Non-pigmented ciliary epithelial cell (primary cell): ENCODE measurements at regions not wholly inside any gene's neighbourhood (a gene's known extent, or its start where the extent isn't known, plus 50 kb on each side); places are given as distances from the start of the nearest gene placed in this dataset.
"Not testable (repeated sequence)": the region's sequence is repeated elsewhere in the genome, so short reads cannot be mapped to it uniquely, and the experiment has no call there.

Experiments
- DNase-seq: peaks from one replicate; pipeline ENCODE4 v3.0.0-alpha.2; 2010; ENCODE audit warnings: low read depth

DNA sequence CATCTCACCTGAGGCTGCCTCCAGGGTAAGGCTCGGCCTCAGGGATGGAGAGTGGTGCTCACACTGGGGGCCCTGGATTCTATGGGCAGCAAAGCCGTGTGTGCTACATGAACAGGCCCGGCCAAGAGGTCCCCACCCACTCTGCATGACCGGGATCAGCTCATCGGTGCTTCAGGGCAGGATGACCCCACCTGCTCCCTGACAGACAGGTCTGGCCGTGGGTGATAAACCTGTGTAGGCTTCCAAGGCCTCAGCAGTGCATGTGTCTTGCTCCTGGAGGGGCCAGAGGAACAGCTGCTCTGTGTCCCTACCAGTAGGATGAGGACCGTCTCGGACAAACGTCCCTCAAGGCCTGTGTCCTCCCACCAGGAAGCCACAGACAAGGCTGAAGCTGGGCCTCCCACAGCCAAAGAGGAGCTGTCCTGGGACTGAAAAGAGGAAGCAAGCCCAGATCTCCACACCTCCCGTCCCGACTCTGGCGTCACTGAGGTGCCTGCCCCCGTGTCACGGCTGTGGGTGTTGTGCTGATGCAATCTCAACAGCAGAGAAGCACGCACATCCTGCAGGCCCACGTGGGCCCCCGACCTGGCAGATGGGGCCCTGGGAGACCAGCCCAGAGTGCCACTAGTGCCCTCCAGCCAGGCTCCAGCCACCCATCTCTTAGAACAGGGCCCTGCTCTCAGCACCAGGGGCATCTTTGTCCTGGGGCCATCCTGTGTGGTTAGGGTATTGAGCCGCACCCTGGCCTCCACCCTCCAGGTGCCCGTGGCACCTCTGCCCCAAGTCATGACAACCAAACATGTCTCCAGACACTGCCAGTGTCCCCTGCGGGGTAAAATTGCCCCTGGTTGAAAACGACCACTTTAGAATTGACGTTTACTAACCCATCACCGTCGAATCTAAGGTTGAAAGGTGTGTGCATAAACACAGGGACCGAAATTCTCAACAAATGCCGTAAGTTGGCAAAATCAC lies 5455.9 kb upstream of the TPTE start:
- not testable (repeated sequence) for DNase-seq

DNA sequence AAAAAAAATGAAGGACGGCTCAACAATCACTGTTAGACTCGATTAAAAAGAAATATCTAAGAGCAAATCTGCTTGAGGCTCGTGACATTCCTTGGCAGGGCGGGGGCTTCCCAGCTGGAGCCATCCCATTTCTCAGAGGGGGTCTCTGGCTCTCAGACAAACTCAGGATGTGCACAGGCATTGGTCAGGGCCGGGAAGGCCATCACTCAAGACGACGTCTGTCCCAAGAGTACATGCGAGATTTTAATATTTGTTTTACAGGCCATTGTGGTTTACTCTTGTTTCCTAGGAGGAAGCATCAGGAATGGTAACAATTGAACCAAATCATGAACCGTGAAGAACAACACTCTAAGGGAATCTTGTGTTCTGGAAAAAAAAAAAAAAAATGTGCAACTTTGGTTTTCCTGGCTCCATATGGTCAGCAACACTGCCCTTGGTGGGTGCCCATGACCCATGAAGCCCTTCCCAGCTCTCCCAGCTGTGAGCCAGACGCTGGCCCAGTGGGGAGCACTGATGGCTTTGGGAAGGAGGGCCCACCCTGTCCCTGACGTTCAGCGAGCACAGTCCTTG lies 5454.6 kb upstream of the TPTE start:
- DNase-seq, result not testable (repeated sequence)

DNA sequence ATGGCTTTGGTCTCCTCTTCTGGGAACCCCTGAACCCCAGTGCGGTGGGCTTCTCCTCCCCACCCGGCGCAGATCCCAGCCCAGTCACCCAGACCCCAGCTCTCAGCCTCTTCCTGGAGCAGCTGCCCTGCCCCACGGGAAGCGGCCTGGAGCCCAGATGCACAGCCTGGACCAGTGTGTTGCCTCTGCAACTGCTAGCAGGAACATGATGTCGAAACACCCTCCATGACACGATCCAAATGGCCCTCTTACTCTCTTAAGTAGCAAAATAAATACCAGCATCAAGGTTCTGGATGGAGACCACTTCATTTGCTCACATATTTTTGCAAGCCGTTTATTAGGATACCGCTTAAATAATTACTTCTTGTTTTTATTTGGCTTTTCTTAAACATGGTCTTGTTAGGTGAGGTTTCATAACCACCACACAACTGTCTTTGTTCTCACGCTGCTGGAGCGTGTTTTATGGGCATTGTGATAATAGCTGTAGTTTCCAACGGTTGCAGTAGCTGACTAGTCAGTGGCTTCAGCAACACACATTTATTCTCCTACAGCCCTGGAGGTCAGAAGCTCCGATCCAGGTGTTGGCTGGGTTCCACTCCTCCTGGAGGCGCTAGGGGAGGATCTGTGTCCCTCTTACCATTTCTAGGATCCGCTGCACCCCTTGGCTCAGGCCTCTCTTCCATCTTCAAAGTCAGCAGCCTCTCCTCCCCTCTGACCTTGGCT lies 5453.9 kb upstream of the TPTE start:
- DNase-seq, result not testable (repeated sequence)

DNA sequence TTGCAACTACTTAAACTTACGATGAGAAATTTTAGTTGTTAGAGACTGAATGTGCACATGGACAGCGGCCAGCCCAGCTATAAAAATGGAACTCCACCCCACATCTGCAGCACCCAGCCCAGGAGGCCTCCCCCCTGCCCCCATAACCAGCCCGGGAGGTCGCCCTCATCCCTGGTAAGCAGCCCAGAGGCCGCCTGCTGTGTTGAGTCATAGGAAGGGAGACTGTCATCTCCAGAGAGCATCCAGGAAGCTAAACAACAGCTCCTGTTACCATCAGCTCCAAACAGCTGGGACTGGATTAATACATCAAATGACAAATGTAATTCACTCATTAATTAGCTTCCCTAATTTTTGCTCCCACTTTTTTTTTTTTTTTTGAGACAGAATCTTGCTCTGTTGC lies 5452.7 kb upstream of the TPTE start:
- not testable (repeated sequence) for DNase-seq

DNA sequence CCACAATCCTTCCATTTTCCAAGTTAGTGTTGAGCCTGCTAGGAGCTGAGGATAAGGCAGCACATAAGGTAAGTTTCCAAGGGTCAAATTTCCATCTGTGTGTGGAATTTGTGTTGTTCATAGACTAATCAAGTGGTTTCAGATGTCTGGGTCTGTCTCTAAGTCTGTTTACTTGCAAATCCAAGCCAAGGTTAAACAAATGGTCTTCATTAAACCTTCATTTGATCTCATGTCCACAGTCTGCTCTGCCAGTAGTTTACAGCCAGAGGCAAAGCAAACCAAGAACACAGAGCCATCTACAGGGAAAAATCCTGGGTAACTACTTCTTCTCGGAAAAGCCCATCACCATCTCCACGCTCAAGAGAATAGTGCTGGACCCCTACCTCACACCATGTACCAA lies 5450.2 kb upstream of the TPTE start:
- DNase-seq, result not testable (repeated sequence)

DNA sequence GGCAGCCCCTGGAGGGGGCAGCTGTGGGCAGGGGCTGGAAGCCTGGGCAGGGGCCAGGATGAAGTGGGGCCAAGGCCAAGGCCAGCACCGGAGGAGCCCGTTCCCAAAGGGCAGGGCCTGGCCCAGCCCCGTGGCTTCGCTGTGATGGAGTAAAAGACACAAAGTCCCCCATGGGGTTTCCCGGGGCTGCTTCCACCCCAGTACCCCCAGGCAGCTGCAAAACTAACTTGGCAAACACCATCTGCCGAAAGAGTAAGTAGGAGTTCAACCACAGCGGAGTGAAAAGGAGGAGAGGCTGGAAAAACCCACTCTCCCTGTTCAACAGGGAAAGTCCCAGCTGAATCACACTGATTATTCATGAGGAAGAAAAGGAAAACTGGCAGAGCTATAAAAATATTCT lies 5444.5 kb upstream of the TPTE start:
- not testable (repeated sequence) for DNase-seq

DNA sequence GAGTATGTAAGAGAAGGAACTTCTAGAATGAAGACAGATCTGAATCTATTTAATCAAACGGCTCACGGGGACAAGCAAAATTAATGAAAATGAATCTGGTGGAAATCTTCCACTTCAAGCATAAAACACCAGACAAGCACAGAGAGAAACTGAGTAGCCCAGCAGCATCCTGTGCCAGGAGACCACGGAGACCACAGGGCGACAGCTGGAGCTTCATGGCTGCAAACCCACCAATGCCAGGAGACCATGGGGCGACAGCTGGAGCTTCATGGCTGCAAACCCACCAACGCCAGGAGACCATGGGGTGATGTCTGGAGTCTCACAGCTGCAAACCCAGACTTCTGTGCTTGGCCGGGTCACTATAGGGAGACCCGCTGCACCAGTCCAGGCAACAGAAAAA lies 5442.0 kb upstream of the TPTE start:
- not testable (repeated sequence) for DNase-seq

DNA sequence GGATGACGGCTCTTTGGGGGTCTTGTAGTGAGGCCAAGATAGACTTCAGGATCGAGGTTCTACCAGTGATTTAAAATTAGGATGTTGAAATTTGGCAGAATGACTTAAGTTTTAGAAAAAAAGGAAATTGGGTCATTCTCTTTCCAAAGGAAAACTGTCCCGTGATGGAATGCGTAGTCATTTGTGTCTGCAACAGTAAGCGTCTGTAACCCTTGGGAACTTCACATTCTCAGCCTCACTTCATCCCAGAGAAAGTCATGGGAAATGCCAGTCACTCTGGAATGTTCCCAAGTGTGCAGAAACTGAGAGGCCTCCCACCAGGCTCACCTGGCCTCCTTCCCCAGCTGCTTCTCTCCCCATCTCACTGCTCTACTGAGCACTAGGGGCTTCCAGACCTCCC lies 5441.4 kb upstream of the TPTE start:
- DNase-seq, result not testable (repeated sequence)

DNA sequence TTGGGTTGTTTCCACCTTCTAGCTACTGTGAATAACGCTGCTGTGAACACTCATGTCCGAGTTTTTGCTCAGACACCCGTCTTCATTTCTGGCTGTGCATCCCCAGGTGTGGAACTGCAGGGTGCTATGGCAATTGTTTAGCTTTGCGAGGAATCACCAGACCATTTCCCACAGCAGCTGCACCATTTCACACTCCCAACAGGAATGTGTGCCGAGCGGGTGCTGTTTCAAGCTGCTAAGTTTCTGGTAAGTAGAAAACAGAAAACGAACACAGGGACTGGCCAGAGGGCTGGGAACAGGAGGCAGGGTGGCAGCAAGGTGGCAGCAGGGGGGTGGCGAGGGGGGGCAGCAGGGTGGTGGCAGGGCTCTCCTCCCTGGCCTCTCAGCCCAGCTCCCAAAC lies 5437.1 kb upstream of the TPTE start:
- not testable (repeated sequence) for DNase-seq

DNA sequence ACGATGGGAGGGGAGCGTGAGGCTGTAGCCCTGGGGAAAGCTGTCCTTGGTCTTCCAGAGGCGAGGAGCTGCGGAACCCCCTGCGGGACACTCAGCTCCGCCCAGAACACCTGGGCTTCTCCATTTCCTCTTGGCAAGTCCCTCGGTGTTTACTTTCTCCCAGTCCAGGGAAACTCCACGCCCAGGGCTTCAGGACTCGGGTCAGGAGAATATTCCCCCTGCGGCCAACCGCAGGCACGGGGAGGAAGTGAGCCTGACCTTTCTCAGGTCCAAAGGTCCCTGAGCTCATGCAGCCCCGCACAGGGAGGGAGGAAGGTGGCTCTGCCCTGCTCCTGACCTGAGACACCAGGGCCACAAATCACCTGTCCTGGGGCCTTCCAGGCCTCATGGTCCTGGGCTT lies 5435.9 kb upstream of the TPTE start:
- DNase-seq, result not testable (repeated sequence)

DNA sequence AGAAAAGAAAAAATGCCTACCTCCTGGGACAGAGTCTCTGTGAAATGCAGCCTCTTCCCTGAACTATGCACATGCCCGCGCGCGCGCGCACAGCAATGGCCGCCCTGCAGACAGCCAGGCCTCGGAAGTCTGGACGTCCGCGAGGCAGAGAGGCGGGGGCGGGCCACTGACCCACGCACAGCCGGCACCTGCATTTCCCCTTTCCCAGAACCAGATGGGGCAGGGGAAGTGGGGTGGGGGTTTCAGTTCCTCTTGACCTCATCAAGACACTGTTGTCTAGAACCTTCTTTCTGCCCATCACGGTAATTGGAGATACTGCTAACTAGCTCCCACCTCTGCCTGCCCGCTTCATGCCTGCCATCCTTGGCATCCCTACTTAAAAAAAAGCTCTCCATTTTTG lies 5435.0 kb upstream of the TPTE start:
- DNase-seq, result not testable (repeated sequence)

DNA sequence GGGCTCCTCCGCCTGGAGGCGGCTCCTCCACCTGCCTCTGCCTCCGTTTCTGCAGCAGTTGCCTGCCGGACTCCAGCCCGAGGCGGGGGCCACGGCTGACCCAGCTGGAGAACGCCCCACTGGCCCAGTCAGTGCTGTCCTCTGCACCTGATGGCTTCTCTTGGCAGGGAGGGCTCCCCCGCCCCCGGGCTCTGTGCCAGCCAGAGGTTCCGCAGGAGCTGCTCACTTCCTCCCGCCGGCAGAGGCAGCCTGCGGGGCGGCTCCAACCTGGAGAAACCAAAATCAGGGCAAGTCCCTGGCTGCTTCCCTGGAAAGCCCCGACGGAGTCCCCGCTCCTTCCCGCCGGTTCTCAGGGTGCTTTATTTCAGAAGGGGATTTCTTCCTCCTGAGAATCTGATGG lies 5432.6 kb upstream of the TPTE start:
- DNase-seq, result not testable (repeated sequence)

DNA sequence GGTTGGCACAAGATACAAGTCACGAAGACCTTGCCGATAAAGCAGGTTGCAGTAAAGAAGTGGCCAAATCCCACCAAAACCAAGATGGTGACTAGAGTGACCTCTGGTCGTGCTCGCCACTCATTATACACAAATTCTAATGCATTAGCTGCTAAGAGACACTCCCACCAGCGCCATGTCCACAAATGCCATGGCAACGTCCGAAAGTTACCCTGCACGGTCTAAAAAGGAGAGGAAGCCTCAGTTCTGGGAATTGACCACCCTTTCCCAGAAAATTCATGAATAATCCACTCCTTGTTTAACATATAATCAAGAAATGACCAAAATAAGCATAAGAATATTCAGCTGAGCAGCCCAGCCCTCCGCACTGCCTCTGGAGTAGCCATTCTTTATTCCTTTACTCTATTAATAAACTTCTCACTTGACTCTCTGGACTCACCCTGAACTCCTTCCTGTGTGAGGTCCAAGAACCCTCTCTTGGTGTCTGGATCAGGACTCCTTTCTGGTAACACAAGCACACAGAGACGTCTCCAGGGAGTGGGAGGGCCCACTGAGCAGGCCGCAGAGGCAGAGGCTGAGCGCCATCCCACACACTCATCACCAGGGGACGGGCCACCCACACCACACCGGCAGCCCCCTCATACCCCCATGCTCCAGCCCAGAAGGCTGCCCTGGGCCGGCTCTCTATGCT lies 5431.8 kb upstream of the TPTE start:
- DNase-seq, result not testable (repeated sequence)

DNA sequence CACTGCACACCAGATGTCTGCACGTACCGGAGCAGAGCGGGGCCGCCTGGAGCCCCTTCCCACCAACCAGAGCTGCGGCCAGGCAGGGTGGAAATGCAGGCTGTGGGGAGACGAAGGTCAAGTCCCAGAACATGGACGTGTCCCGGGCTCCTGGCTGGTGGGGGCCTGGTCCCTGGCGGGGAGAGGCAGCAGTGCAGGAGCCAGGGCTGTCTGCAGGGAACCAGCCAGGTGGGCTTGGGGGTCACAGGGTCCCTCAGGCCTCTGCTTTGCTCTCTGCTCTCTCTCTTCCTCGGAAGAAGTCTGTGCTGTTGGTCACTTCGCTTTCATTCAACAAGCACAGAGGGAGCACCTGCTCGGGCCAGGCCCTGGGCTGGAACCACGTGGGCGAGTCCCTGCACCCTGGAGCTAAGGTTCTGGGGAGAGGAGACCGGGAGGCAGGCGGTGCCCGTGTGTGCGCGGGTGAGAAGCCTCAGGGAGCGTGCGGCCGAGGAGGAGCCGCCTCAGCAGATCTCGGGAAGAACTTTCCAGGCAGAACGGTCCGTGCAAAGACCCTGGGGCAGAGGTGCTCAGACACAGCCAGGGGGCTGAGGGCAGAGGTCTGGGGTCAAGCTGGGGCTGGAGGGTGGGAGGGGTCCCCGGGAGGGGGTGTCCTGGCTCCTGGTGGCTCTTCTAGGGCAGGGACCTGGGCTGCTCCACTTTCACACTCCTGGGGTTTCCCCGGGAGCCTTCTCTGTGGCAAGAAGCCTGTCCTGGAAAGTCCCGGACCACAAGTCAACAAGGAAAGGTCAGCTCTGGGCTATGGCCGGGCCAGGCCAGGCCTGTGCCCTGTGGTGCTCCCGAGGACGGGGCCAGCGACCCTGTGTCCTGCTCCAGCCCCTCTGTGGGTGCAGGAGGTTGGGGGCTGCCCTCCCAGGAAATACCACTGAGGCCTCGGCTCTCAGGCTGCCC lies 5431.0 kb upstream of the TPTE start:
- not testable (repeated sequence) for DNase-seq

DNA sequence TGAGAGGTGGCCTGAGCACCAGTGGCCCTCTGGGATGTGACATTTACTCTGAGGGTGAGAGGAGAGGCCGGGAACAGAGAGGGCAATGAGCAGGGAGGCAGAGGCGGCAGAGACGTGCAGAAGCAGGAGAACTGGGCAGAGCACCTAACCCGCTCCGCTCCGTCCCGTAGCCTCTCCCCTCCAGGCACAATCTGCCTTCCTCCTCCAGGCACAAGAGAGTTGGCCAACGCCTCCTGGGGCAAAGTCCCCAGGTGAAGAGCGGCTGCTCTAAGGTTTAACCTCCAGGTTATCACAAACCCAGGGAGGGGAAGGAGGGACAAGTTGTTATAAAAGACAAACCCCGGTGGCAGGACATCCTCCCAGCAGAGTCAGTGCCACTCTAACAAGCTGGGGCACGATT lies 5430.1 kb upstream of the TPTE start:
- not testable (repeated sequence) for DNase-seq

DNA sequence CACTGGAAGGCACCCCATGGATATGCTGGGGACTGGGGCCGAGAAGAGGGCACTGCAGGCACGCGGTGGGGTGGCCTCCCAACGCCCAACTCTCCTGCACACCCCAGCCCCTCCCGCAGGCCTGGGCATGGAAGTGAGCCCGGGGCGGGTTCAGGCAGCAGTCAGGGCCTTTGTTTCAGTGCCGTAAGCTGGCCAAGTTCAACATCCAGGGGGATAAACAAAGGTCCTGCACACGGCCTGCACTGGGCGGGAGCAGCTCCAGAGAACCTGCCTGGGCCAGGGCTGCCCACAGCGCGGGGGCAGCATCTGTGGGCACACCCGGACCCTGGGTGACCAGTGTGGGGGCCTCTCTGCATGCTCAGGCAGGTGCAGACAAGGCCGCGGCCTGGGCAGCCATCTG lies 5425.8 kb upstream of the TPTE start:
- not testable (repeated sequence) for DNase-seq

DNA sequence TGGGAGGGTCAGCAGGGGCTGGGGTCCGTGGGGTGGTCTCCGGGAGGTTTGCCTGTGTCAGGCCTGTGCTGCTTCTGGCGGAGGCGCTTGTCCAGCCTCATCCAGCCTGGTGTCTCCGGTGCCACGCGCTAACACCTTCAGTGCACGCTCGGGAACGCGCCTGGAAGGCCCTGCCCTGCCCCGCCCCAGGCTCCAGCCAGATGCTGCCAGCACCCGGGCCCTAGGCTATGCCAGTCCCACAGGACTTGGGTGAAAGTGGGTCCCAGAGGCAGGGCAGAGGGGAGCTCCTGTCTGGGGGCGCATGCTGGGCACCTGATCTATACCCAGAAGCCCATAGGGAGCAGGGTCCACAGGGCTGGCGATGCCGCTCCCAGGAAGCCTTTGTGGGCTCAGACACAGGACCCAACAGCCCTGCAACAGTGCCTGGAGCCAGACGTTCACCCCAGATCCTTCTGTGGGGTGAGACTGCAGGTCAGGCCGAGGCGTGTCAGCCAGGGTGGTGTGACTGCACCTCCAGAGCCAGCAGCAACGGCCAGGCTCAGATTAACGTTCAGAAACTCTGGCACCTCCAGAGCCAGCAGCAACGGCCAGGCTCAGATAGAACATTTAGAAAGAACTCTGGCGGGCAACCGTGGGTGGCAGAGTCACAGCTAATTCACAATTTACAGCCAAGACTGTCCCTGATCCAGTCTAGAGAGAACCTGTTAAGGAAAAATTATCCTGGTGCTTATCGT lies 5423.2 kb upstream of the TPTE start:
- DNase-seq, result not testable (repeated sequence)

DNA sequence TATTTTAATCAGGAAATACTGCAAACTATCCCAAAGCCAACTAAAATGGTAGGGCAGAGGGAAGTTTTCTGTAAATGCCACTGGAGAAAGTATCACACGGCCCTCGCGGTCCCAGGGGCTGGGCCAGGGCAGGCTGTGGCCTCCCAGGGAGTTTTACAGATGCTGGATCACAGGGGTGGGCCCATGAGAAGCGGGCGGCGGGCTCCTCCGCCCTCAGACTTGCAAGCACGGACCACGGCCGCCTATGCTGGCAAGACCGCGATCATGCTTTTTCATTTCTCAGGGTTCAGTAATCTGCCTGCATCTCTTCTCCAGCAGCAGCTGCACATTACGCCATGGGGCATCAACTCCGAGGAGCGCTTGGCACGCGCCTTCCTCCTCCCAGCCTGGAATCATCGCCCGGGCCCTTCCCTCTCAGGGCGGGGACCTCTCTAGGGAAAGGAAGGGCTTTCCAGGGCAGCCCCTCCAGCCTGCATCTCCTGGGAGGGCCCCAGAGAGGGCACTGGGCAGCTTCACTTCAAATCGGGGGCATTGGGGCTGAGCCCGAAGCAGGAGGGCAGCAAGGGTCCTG lies 5420.7 kb upstream of the TPTE start:
- not testable (repeated sequence) for DNase-seq

DNA sequence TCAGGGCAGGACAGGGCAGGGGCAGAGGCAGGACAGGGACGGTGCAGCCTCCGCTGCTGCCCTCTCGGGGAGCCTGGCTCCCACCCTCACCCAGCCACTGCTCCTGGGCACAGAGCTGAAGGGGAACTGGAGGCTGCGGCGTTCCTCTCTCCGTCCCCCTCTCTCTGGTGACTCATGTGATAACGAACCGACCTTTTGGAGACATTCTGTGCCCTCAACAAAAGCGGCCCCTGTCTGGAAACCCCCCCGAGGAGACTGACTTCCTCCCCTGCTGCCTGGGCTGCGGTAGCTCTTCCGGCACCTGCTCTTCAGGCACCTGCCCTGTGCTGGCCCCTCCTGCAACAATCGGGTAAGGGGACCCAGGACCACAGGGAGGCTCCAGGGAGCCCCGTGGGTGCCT lies 5419.6 kb upstream of the TPTE start:
- DNase-seq, result not testable (repeated sequence)
